Ammon's horn (tissue), 1 donor: ENCODE measurements at regions not wholly inside any gene's neighbourhood (a gene's known extent, or its start where the extent isn't known, plus 50 kb on each side); places are given as distances from the start of the nearest gene placed in this dataset.

Source experiments
- DNase-seq: peaks from one replicate; pipeline ENCODE4 v3.0.0-alpha.2; 2016; ENCODE audit warnings: low spot score

DNA sequence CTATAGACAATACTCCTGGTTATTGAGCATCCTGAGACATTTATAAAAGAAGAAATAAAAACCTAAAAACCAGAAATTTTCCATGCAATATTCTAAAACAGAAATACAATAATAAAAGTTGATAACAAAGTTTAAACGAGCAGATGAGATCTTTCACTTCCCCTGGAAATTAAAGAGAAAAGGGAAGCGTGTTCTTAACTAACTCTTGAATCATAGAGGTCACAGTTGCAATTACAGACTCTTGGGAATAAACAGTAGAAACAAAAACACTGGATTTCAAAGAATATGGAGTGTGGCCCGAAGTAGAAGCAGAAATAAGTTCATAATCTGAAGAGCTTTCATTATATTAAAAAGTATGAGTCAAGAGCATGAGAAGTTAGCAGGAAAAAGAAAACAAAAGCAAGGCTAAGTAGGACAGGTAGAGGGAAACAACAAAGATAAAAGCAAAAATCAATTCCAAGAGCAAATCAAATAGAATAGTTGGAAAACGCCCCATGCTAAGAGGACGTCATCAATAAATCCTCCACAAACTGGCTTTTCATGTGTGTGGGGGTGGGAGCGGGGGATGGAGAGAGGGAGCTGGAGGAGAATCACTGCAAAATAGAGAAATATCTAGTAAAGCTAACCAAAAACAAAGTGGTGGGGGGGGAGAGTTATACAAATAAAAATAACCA, 55.2 kb upstream of the C10orf71 start:
- DNase-seq: peak; percentile 29

DNA sequence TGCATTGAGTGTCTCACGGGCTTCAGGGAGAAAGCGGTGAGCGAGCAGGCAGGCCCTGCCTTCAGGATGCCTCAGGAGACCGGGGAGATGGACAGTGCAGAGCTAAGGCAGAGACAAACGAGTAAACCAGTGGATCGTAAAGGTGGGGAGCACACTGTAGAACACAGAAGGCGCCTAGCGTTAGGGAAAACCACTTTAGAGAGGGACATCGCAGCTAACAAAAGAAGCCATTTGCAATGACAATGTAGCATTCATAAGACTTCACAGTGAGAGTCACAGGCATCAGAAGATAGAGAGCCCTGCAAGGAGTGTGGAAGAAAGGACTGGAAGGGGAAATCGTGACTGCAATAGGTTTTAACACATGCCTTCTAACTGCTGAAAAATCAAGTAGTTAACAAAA, 54.9 kb upstream of the TMEM273 start:
- no peak for DNase-seq

DNA sequence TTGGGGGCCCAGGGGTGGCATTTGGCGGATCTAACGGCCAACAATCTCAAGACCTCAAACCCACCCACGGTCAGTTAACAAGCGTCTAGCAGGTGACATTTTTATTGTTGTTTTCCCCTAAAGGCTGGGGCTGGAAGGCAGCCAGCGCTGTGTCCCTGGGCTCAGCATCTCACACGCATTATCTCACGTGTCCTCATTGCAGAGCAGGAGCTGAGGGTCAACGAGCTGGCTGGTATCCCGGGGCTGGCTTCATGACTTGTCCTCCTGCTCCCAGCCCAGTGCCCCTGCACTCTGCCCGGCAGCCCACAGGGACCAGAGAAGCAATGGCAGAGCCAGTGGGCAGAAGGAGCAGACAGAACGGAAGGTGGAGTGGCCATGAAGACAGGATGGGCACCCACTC, 54.4 kb upstream of the TMEM273 start:
- DNase-seq: no peak

DNA sequence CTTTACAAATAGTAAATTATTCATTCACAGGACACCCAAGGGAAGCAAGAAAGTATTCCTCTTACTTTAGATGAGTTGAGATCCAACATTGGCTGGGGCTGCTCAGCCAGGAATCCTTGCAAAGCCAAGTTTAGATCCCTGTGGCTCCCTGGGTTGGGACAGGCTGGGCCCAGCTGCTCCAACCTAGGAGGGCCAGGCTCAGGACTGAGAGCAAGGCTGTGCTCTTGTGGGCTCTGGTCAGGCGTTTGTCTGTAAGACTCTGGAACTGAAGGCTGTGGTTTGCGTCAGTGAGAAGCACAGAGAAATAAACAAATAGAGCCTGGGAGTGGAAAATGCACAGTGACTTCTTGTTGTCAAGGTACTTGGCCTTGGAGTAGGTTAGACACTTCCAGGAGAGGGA, 53.2 kb upstream of the TMEM273 start:
- no peak for DNase-seq

DNA sequence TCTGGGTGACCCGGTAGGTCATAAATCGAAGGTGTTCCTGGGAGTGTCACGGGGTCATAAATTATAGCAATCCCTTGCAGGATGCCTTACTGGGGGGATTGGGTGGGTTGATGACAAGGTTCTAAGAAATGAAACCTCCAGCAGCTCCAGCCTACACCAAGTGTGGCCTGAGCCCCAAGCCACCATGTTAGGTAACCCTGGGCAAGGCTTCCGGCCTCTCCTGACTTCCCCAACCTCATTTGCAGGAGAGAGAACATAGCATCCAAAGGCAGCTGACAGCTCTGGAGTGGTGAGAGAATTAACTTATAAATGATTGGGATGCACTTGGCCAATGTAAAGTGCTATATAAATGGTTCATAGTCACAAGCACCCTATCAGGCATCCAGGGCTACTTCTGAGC, 52.8 kb upstream of the TMEM273 start:
- DNase-seq: no peak
